K562 (cell line): ENCODE measurements at regions not wholly inside any gene's neighbourhood (a gene's known extent, or its start where the extent isn't known, plus 50 kb on each side); places are given as distances from the start of the nearest gene placed in this dataset.

Source experiments
- ATAC-seq: fragments of 200-7000 bp; cut with Tn5 transposase; 3 replicates; pipeline ENCODE4 v1.9.1; 2020; ENCODE audit warnings: moderate library complexity
- BruUV-seq: library from RNA; stranded (reverse); fragments of 400-500 nt; replicated peaks from 2 replicates; lab custom pipeline; 2021; lab: Mats Ljungman, UMichigan
- CTCF ChIA-PET: fragments of 300-600 bp; formaldehyde crosslinking; extraction: SDS; loops from one replicate; lab custom pipeline; 2021; ENCODE audit warnings: low intra/inter-chr PET ratio; lab: Yijun Ruan, JAX
- POLR2A ChIA-PET: fragments of 300-600, 350-650 bp; sonication (Branson Sonifier 250); formaldehyde crosslinking; extraction: SDS; loops from one replicate; lab custom pipeline; 2021; ENCODE audit warnings: antibody characterized with exemption, inconsistent platforms; lab: Yijun Ruan, JAX
- DNase-seq, 4 experiments: peaks; one replicate each; pipeline versions ENCODE4 v3.0.0 to v3.0.0-alpha.2; 2011 to 2018; ENCODE audit warnings: low spot score in 3 of 4, mixed read lengths in 3 of 4; ENCODE audit errors: extremely low read depth in 1 of 4
- FAIRE-seq: peaks from 2 replicates; lab custom pipeline; 2011; peaks lifted over from hg19 to GRCh38; lab: Jason Lieb, UNC
- H2AFZ ChIP-seq: 2 replicates; pipeline ENCODE4 v1.6.0; 2011; ENCODE audit warnings: low read depth, low read length, control low read depth, inconsistent platforms
- H3K27ac ChIP-seq: fragments of 200-600 bp; 3 replicates; pipeline ENCODE4 v1.8.0; 2011; ENCODE audit warnings: low read depth, mild to moderate bottlenecking, control low read depth, inconsistent platforms, low read length, moderate library complexity, mixed read lengths; ENCODE audit errors: extremely low read depth
- H3K27me3 ChIP-seq, 2 experiments: fragments of 300-600 bp in 1 of 2; 2 replicates in 1 of 2; 3 replicates in 1 of 2; pipeline versions ENCODE4 v1.6.0 to v1.8.0; 2011; ENCODE audit warnings: inconsistent platforms in 2 of 2, low read length in 2 of 2, mild to moderate bottlenecking in 1 of 2, mixed read lengths in 1 of 2, moderate library complexity in 1 of 2; ENCODE audit not compliant: control insufficient read depth in 2 of 2, insufficient read depth in 2 of 2
- H3K36me3 ChIP-seq: fragments of 300-600 bp; 3 replicates; pipeline ENCODE4 v1.8.0; 2011; ENCODE audit warnings: mild to moderate bottlenecking, low read length, inconsistent platforms; ENCODE audit not compliant: control insufficient read depth, insufficient read depth
- H3K4me1 ChIP-seq, 2 experiments: fragments of 200-600 bp in 1 of 2; replicated peaks in 1 of 2; 2 replicates in 1 of 2; 3 replicates in 1 of 2; pipeline versions ENCODE4 v1.5.1 to v1.8.0; 2011; ENCODE audit warnings: inconsistent platforms in 2 of 2, low read length in 2 of 2, mild to moderate bottlenecking in 1 of 2, mixed read lengths in 1 of 2, moderate library complexity in 1 of 2; ENCODE audit not compliant: control insufficient read depth in 2 of 2, insufficient read depth in 2 of 2
- H3K4me2 ChIP-seq: 2 replicates; pipeline ENCODE4 v1.6.1; 2011; ENCODE audit warnings: low read length, control low read depth, inconsistent platforms, mixed read lengths; ENCODE audit not compliant: insufficient read depth
- H3K4me3 ChIP-seq: fragments of 200-600 bp; sonication (generic), shearing (Covaris generic); 2 replicates; pipeline ENCODE4 v1.5.1; 2016; ENCODE audit warnings: control low read depth, inconsistent platforms
- H3K79me2 ChIP-seq: fragments of 200-600 bp; 3 replicates; pipeline ENCODE4 v1.8.0; 2011; ENCODE audit warnings: low read length, inconsistent platforms; ENCODE audit not compliant: control insufficient read depth, insufficient read depth
- H3K9ac ChIP-seq, 2 experiments: 2 replicates each; pipeline versions ENCODE4 v1.6.0 to v1.6.1; 2011; ENCODE audit warnings: low read depth in 2 of 2, low read length in 2 of 2, control low read depth in 1 of 2, inconsistent platforms in 1 of 2, mild to moderate bottlenecking in 1 of 2, mixed read lengths in 1 of 2; ENCODE audit not compliant: insufficient read depth in 1 of 2
- H3K9me1 ChIP-seq: one replicate; pipeline ENCODE4 v1.6.0; 2011; ENCODE audit warnings: inconsistent platforms, mild to moderate bottlenecking, low read length, moderate library complexity; ENCODE audit not compliant: control insufficient read depth, insufficient read depth
- H3K9me3 ChIP-seq: replicated peaks from 2 replicates; pipeline ENCODE4 v1.5.1; 2011; ENCODE audit warnings: low read depth, low read length, inconsistent platforms; ENCODE audit not compliant: control insufficient read depth, insufficient read depth
- H4K20me1 ChIP-seq: replicated peaks from 2 replicates; pipeline ENCODE4 v1.6.1; 2011; ENCODE audit warnings: low read length, inconsistent platforms, mixed read lengths; ENCODE audit not compliant: control insufficient read depth, insufficient read depth
- ATF4 ChIP-seq: fragments of 450-650 bp; formaldehyde crosslinking; IDR thresholded peaks from 2 replicates; pipeline ENCODE4 v1.4.0; 2022; ENCODE audit warnings: mild to moderate bottlenecking, moderate library complexity
- EP300 ChIP-seq: IDR thresholded peaks from 2 replicates; pipeline ENCODE4 v1.6.1; 2012; ENCODE audit warnings: low read length, improper control_type of control experiment
- ESRRB ChIP-seq: fragments of 250-450 bp; sonication (Bioruptor Pico); IDR thresholded peaks from 2 replicates; pipeline ENCODE4 v1.5.0; 2020; ENCODE audit warnings: mild to moderate bottlenecking, moderate library complexity, borderline replicate concordance
- FUS ChIP-seq: fragments of 200-400 bp; formaldehyde crosslinking; optimal IDR thresholded peaks from 2 replicates; pipeline ENCODE3; 2017; ENCODE audit warnings: low read depth, low read length
- HSF4 ChIP-seq: fragments of 250-450 bp; sonication (Bioruptor Pico); IDR thresholded peaks from 2 replicates; pipeline ENCODE4 v2.1.2; 2022; ENCODE audit warnings: mild to moderate bottlenecking, moderate library complexity, borderline replicate concordance
- IRF2 ChIP-seq: sonication (generic); formaldehyde crosslinking; IDR thresholded peaks from 2 replicates; pipeline ENCODE4 v1.8.1; 2022; ENCODE audit warnings: mild to moderate bottlenecking, missing genetic modification reagents
- JUN ChIP-seq, 2 experiments: sonication (generic) in 1 of 2; formaldehyde crosslinking in 1 of 2; IDR thresholded peaks; 2 replicates each; pipeline versions ENCODE4 v1.6.1 to v1.8.0; 2012 to 2022; ENCODE audit warnings: borderline replicate concordance in 2 of 2, mild to moderate bottlenecking in 2 of 2, improper control_type of control experiment in 1 of 2, low read depth in 1 of 2, low read length in 1 of 2, missing genetic modification reagents in 1 of 2
- SMAD1 ChIP-seq: fragments of 150-350 bp; IDR thresholded peaks from 2 replicates; pipeline ENCODE4 v1.6.1; 2014; ENCODE audit warnings: low read length, low read depth; ENCODE audit not compliant: partially characterized antibody
- TBP ChIP-seq: optimal IDR thresholded peaks from 2 replicates; pipeline ENCODE3; 2011; ENCODE audit warnings: low read depth, low read length, improper control_type of control experiment
- ZNF239 ChIP-seq: fragments of 250-450 bp; sonication (Bioruptor Pico); IDR thresholded peaks from 2 replicates; pipeline ENCODE4 v1.4.0; 2020; ENCODE audit warnings: mild to moderate bottlenecking
- WGBS: fragments of 100-300 bp; shearing (Covaris generic); methylation state at CpG from one replicate; pipeline ENCODE4 v1.1.6; 2016; ENCODE audit warnings: low coverage, mixed read lengths; ENCODE audit not compliant: insufficient coverage; ENCODE audit errors: missing lambda C conversion rate; 5-methylcytosine and 5-hydroxymethylcytosine counted together
- in situ Hi-C: fragments of 300-500 bp; cut with MboI; formaldehyde crosslinking; loops from 4 replicates; pipeline ENCODE4 v1.15.0; 2018; ENCODE audit warnings: inconsistent platforms, mixed read lengths
- intact Hi-C: fragments of 100-400 bp; cut with micrococcal nuclease; formaldehyde crosslinking; loops from 2 replicates; pipeline ENCODE4 v1.14.2; 2022
- TF ChIP-seq, protein P1 (sequence below): sonication (generic); formaldehyde crosslinking; IDR thresholded peaks from 2 replicates; pipeline ENCODE4 v1.8.1; 2023; ENCODE audit warnings: mild to moderate bottlenecking, missing genetic modification reagents
- TF ChIP-seq, protein P2 (sequence below): fragments of 450-650 bp; formaldehyde crosslinking; IDR thresholded peaks from 2 replicates; pipeline ENCODE4 v1.4.0; 2022; ENCODE audit warnings: missing genetic modification characterization
- TF ChIP-seq, protein P3 (sequence below): fragments of 450-650 bp; IDR thresholded peaks from 2 replicates; pipeline ENCODE4 v1.6.1; 2018; ENCODE audit not compliant: partially characterized antibody
- TF ChIP-seq, protein P4 (sequence below): fragments of 450-650 bp; IDR thresholded peaks from 2 replicates; pipeline ENCODE4 v1.6.1; 2016; ENCODE audit warnings: low read depth, mild to moderate bottlenecking, moderate library complexity

DNA sequence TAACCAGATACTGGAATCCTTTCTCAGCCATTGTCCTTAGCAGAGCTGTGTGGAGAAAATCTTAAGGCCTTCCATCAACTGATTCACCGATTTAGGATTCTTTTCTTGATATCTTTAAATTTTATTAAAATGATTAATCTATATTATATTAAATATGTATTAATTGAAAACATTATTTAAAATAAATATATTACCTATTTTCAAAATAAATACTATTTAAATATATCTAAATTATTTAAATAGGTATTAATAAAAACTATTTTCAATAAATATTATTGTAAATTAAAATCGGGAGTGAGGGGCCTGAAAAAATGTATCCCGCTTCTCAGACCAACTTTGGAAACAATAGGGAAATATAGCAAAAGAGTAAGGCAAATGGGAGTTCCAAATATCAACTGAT, 94.0 kb upstream of the HPF1 start:
- Histone ChIP-seq H3K9me3 (no peaks in the 10 kb centered on the region), H3K4me3 (no peak overlapping the region), H3K27ac (no peak overlapping the region), H3K79me2 (no peaks in the 10 kb centered on the region), H2AFZ (no peak overlapping the region), H3K27me3 (no peaks in the 10 kb centered on the region), H3K9me1 (no peaks in the 10 kb centered on the region), H3K4me2 (no peak overlapping the region), H3K36me3 (no peaks in the 10 kb centered on the region), H3K9ac (no peak overlapping the region), H4K20me1 (no peaks in the 10 kb centered on the region), H3K4me1 (no peaks in the 10 kb centered on the region)
- DNase-seq, result no peak
- intact Hi-C loops, result no loop called here
- ChIA-PET POLR2A (no interaction called here), CTCF (no interaction called here)
- FAIRE-seq, result no peak
- BruUV-seq, result no TSS peak
- in situ Hi-C loops, result no loop called here
- no peak for ATAC-seq
- 2% methylated on average over 3 of the region's 3 CpGs for WGBS
- TF ChIP-seq, protein P1, sequence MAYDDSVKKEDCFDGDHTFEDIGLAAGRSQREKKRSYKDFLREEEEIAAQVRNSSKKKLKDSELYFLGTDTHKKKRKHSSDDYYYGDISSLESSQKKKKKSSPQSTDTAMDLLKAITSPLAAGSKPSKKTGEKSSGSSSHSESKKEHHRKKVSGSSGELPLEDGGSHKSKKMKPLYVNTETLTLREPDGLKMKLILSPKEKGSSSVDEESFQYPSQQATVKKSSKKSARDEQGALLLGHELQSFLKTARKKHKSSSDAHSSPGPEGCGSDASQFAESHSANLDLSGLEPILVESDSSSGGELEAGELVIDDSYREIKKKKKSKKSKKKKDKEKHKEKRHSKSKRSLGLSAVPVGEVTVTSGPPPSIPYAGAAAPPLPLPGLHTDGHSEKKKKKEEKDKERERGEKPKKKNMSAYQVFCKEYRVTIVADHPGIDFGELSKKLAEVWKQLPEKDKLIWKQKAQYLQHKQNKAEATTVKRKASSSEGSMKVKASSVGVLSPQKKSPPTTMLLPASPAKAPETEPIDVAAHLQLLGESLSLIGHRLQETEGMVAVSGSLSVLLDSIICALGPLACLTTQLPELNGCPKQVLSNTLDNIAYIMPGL, result no peak
- TF ChIP-seq SMAD1, result no peak
- TF ChIP-seq, protein P2, sequence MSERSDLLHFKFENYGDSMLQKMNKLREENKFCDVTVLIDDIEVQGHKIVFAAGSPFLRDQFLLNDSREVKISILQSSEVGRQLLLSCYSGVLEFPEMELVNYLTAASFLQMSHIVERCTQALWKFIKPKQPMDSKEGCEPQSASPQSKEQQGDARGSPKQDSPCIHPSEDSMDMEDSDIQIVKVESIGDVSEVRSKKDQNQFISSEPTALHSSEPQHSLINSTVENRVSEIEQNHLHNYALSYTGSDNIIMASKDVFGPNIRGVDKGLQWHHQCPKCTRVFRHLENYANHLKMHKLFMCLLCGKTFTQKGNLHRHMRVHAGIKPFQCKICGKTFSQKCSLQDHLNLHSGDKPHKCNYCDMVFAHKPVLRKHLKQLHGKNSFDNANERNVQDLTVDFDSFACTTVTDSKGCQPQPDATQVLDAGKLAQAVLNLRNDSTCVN (CRISPR knock-in tag), result no peak
- TF ChIP-seq, protein P3, sequence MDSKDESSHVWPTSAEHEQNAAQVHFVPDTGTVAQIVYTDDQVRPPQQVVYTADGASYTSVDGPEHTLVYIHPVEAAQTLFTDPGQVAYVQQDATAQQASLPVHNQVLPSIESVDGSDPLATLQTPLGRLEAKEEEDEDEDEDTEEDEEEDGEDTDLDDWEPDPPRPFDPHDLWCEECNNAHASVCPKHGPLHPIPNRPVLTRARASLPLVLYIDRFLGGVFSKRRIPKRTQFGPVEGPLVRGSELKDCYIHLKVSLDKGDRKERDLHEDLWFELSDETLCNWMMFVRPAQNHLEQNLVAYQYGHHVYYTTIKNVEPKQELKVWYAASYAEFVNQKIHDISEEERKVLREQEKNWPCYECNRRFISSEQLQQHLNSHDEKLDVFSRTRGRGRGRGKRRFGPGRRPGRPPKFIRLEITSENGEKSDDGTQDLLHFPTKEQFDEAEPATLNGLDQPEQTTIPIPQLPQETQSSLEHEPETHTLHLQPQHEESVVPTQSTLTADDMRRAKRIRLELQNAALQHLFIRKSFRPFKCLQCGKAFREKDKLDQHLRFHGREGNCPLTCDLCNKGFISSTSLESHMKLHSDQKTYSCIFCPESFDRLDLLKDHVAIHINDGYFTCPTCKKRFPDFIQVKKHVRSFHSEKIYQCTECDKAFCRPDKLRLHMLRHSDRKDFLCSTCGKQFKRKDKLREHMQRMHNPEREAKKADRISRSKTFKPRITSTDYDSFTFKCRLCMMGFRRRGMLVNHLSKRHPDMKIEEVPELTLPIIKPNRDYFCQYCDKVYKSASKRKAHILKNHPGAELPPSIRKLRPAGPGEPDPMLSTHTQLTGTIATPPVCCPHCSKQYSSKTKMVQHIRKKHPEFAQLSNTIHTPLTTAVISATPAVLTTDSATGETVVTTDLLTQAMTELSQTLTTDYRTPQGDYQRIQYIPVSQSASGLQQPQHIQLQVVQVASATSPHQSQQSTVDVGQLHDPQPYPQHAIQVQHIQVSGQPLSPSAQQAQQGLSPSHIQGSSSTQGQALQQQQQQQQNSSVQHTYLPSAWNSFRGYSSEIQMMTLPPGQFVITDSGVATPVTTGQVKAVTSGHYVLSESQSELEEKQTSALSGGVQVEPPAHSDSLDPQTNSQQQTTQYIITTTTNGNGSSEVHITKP, result no peak
- no peak for TF ChIP-seq TBP
- no peak for TF ChIP-seq ATF4 (CRISPR knock-in tag)
- TF ChIP-seq ZNF239 (CRISPR knock-in tag), result no peak
- TF ChIP-seq JUN (IDR thresholded peaks at IDR 0.05; ENCODE audit: borderline replicate concordance, low read depth, low read length), result no peak
- TF ChIP-seq JUN (CRISPR knock-in tag; IDR thresholded peaks at IDR 0.05; ENCODE audit: borderline replicate concordance), result no peak
- no peak for TF ChIP-seq EP300
- no peak for TF ChIP-seq HSF4 (CRISPR knock-in tag)
- no peak for TF ChIP-seq IRF2 (CRISPR knock-in tag)
- TF ChIP-seq, protein P4, sequence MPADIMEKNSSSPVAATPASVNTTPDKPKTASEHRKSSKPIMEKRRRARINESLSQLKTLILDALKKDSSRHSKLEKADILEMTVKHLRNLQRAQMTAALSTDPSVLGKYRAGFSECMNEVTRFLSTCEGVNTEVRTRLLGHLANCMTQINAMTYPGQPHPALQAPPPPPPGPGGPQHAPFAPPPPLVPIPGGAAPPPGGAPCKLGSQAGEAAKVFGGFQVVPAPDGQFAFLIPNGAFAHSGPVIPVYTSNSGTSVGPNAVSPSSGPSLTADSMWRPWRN, result no peak
- TF ChIP-seq ESRRB (CRISPR knock-in tag), result no peak
- TF ChIP-seq FUS, result no peak
